GM04503 (cell line): ENCODE measurements at regions not wholly inside any gene's neighbourhood (a gene's known extent, or its start where the extent isn't known, plus 50 kb on each side); places are given as distances from the start of the nearest gene placed in this dataset.

Source experiments
- DNase-seq: peaks from one replicate; pipeline ENCODE4 v3.0.0-alpha.2; 2012; ENCODE audit warnings: low read depth

DNA sequence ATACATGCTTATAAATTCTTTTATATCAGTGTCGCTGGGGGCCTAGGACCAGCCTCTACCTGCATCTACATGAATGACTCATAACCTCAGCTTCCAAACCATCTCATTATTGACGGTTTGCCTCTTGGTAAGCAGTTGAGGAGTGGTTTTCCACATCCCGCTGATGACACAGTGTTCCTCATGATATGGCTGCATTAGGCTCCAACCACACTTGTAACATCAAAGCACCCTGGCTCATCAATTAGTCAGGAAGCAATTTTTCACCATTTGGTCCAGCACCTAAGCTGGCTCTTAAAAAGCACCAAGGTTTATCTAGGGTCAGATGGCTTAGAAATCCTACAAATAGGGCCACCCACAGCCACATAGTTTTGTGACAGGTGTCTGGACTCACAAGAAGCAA, 402.4 kb downstream of the ARHGEF28 start:
- no peak for DNase-seq

DNA sequence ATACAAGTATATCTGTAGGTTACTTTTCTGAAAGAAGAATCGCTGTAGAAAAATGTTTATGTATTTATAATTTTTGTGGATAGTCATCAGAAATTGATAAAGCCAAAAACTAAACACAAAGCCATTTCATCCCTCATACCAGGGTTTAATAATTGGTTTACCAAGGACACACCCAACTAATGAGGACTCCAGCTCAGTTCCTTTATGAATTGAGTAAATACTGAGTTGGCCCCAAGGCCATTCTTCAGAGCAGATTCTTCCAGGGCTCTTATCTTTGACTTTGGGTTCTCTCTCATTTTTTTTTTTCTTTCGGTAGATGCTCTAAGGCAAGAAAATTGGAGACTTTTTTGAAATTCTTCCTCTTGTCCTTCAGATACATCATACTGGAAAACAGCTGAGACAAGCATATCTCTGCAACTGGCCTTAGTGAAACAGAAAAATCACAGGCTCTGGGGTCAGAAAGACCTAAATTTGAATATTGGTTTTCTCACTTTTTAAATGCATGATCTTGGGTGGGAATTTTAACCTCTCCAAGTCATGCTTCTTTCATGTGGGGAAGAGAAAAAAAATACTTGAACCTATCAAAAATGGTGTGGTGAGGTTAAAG, 401.8 kb downstream of the ARHGEF28 start:
- DNase-seq = no peak

DNA sequence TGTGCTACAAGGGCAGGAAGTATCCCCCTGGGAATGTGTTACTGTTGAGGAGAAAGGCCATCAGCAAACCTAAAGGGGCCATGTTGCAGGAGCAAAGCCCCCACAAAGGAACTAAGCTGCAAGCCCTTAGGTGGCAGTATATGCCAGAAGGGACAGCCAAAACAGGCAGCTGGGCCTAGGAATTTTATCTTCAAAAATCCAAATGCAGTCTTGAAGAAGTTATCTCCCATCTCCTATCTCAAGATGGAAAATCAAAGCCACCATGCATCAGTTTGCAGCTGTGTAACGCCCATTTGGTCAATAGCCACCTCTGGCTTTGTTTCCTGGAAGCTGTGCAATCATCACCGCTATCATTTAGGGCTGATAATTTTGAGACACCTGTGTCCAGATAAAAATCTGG, 400.3 kb downstream of the ARHGEF28 start:
- no peak for DNase-seq

DNA sequence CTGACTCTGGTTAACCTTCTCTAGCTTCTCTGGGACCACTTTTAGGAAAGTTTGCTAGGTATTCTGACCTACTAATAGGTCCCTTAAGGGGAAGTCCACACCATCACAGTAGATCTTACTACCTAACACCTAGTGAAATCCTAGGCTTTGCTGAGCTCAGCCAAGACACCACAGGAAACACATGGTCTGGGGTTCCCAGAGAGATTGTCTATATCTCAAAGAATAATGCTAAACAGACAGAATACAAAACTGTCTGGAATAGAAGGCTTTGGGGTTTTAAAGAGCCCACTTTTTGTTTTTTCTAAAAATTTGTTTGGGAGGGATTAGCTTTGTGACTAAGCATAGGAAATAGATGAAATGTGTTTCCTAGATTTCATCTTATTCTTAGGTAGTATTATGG, 395.1 kb downstream of the ARHGEF28 start:
- no peak for DNase-seq

DNA sequence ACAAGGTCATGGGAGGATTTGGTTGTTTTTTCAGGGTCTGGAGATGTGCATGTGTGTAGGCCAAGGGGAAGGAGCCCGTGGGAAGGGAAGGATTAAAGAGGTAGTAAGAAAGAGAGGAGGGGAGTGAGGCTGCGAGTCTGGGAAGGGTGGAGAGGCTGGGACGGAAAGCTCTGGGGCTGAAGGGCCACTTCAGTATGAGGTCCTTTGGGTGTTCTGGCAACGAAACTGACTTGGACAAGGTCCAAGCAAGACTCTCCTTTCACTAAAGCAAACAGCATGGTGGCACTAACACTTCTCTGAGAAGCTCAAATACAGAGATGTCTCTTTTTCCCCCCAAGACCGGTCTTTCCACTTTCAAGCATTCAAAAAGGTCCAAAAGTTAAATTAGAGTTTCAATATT, 394.5 kb downstream of the ARHGEF28 start:
- DNase-seq = no peak

DNA sequence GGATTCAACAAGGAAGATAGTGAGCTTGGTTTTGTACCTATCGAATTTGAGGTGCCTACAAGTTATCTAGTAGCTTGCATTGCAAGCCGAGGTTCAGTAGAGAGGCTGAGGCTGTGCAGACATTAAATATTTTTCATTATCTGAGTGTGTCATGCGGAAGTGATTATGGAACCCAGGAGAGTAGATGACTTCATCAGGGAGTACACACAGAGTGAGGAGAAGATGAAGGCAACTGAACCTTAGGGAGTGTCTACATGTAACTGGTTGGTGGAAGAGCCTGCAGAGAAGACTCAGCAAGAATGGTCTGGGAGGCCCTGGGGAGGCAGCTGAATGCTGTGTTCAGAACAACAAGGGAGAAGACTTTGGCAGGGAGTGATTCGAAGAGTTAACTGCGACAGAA, 393.9 kb downstream of the ARHGEF28 start:
- DNase-seq = no peak

DNA sequence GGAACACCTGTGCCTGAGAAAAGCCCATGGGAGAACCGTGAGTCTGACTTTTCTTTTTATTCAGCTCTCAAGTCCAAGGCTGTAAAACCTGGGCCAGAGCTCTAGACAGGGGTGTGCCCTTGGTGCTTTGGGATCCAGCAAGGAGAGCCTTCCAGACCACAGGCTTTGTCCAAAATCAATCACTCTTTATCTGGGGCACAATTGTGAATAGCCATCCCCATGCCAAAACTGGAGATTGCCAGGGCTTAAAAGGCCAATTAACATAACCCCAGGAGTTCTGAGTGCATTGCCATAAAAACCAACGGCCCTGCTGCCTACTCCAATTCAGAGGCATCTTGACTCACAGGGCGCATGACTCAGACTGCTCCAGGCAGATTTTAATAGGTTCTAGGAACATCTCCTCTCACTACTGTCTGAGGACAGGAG, 391.8 kb downstream of the ARHGEF28 start:
- peak; percentile 38 for DNase-seq

DNA sequence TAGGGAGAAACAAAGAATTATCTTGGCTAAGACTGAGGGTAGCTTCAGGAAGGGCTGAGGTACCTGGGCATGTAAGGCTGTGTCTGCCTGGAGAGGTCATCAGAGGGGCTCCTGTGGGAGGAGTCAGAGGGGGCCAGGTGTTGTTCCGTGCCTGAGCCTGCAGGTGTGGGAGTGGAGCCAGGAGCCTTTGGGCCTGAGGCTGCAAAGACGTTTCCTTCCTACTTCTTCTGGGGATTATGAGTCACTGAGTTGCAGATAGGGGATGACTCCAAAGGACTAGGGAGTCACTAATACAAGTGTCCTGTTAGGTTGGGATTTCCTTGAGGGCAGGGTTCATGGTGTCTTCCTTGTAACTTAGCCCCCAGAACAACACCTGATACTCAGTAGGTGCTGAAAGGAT, 391.1 kb downstream of the ARHGEF28 start:
- no peak for DNase-seq

DNA sequence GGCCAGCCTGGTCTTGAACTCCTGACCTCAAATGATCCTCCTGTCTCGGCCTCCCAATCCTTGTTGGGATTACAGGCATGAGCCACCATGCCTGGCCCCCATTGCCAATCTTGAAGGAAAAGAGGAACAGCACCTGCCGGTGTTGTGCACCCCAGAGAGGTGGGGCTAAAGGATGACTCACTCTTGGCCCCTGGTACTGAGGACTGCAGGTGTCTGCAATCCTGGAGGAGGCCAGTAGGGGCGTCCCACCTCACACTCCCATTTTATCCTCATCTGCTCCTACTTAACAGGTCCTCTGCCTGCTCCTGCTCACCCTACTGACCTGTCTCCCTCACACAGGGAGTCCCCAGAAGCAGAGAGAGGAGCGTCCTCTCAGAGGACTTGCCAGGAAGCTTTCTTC, 390.4 kb downstream of the ARHGEF28 start:
- DNase-seq = no peak

DNA sequence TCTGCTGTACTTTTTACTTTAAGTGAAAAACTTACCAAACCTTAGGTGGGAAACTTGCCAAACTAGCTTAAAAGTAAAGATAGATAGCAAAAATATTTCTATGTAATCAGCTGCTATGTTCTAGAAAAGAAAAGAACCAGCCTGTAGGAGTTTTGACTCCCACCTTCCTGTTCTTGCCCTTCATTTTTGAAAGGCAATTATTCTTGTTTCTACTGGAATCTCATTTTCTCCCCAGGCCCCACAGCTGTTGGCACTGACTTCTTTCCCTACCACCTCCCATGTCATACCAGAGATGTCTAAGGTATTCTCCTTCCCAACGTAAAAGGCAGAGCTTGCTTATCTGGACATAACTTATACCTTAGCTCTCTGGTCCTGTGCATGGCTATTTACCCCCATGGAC, 389.7 kb downstream of the ARHGEF28 start:
- no peak for DNase-seq

DNA sequence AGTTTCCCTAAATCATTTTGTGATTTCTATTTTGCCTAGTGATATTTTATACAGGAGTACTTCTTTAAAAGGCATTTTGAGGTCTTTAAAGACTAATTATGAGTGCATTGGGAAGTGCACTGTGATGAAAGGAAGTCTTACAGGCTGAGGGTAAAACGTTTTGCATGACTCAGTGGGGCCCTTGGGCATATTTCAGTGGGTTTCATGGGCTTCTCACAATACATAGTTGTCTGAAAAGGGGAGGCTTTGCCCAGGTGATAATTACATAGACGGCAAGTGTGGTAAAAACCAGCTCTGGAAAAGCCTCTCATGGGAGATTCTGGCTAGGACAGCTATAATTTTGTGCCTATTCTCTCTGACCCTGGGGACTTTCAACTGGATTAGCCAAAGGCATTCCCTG, 387.2 kb downstream of the ARHGEF28 start:
- no peak for DNase-seq

DNA sequence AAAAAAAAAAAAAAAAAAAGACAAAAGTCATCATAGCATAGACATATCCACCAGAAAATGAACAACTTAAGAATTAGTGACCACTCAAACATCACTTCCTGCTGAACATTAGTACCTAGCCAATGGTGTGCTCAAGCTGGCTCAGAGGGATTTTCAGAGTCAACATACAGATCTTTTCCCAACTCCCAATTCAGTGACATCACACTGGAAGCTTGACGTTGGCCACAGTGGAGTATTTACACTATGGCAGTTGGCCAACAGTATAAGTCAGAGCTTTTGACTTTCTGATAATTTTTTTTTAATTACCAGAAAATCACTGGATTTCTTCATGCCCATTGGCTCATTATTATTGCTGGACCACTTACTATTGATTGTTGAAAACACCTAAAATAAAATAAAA, 383.5 kb downstream of the ARHGEF28 start:
- no peak for DNase-seq

DNA sequence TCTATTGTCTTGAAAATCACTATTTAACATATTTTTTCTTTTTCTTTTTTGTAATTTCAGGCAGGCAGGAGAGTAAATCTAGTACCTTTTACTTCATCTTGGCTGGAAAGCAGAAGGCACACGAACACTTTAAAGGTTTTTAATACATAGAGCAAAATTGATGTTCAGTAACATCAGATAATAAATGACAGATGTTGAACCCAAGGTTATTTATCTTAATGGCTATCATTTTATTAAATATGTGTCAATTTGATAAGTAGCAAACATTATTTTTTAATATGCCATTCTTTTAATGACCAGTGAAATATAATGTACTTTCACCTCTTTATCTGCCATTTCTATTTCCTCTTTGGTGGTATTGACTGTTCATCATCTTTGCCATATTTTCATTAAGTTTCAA, 381.2 kb downstream of the ARHGEF28 start:
- no peak for DNase-seq

DNA sequence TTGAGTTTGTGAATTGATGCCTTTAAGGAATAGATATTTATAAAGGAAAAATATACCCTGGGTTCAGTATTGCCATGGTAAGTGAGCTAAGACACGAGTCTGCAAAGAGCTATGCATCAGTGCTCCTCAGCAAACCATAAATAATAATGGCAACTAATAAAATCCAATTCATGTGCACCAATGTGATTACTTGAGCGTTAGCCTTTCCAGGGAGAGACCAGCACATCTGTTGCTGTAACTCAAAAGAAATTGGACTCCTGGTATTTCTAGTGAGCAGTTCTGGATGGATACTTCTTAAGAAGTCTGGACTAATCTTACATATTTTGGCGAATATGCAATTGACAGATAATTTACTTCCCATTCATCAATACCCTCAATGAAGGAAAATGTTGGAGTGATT, 373.3 kb downstream of the ARHGEF28 start:
- no peak for DNase-seq

DNA sequence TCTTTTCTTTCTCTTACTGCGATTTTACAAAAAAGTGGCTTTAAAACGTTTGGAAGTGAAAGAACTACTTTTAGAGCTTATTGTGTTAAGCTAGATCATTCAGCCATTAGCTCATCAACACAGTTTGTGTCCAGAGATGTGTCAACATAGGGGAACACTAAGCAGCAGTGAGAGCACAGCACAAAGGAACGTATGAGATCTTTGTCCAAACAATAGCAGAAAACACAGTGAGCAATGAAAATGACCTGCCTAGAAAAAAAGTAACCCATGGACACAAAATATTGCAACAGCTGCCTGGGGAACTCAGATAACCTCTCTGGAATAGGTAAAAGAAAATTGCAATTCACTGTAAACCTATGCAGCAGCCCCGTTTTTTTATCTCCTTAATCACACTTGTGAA, 372.5 kb downstream of the ARHGEF28 start:
- no peak for DNase-seq

DNA sequence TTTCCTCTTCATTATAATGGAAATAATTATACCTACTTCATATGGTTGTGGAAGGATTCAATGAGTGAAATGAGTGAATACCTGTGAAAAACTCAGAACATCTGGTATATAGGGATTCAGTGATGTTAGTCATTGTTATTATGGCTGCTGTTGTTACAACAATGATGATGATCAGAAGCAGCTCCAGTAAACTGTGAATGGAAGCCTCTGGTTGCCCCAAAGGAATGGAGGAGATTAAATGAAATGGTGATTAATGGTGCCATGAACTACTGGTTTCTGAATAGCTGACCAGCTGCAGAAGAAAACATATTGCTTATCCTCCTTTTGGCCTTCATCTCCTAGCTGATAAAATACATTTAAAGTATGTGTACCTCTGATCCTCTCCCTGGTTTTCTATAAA, 372.0 kb downstream of the ARHGEF28 start:
- DNase-seq = no peak

DNA sequence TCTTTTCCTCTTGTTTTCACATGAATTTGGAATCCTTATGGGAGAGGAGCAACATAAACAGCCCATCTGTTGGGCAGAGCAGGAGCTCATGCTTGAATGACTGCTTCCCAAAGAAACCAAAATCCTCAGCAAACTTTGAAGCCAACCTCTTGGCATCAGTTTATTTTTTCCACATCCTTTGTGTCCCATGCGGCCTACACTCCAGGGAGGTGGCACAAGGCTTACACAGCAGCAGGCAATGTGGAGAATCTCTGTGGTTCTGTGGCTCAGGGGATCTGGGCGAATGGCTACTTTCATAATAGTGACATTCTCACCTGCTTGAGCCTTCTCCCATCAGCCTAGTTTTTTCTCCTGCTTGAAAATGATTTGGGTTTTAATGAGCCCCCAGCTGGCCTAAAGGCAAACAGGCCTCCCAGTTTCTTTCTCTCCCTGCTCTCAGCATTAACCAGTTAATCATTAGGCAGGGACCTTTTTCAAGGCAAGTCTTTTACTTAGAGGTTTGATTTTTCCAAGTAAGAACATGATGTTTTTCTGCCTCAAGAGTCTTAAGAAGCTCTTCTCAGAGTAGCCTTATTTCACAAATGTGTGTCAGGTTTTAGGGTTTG, 370.3 kb downstream of the ARHGEF28 start:
- no peak for DNase-seq

DNA sequence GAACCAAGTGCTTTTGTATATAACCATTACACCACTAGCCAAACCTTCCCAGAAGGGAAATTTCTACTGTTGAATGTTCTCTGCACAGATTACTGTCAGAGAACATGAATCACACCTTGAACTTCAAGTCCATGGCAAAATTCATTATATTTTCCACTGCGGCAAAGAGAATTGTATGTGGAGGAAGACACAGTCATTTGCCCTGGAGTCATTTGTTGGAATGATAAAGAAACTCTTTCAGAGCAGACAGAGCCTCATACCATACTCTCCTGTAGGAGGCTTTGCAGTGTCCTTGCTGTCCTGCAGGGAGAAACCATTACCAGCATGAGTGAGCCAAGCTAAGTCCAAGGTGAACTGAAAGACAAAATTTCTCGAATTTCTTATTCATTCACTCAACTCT, 369.0 kb downstream of the ARHGEF28 start:
- DNase-seq = no peak
